BE2C (cell line): ENCODE measurements at regions not wholly inside any gene's neighbourhood (a gene's known extent, or its start where the extent isn't known, plus 50 kb on each side); places are given as distances from the start of the nearest gene placed in this dataset.

Experiments
- DNase-seq: peaks from one replicate; pipeline ENCODE4 v3.0.0-alpha.2; 2020
- H3K27me3 ChIP-seq: fragments of 250-450 bp; sonication (Bioruptor Pico); 2 replicates; pipeline ENCODE4 v1.5.1; 2020; ENCODE audit warnings: mild to moderate bottlenecking
- H3K36me3 ChIP-seq: fragments of 250-450 bp; sonication (Bioruptor Pico); 2 replicates; pipeline ENCODE4 v1.5.1; 2020; ENCODE audit warnings: mild to moderate bottlenecking
- H3K4me1 ChIP-seq: fragments of 250-450 bp; sonication (Bioruptor Pico); 2 replicates; pipeline ENCODE4 v1.5.1; 2020
- H3K4me3 ChIP-seq: 2 replicates; pipeline ENCODE4 v1.5.1; 2011; ENCODE audit warnings: low read depth, low read length
- H3K9me3 ChIP-seq: fragments of 250-450 bp; sonication (Bioruptor Pico); 2 replicates; pipeline ENCODE4 v1.5.1; 2020
- TF ChIP-seq, protein P1 (sequence below): IDR thresholded peaks from 2 replicates; pipeline ENCODE4 v1.5.1; 2012; ENCODE audit warnings: mild to moderate bottlenecking, low read depth, low read length

DNA sequence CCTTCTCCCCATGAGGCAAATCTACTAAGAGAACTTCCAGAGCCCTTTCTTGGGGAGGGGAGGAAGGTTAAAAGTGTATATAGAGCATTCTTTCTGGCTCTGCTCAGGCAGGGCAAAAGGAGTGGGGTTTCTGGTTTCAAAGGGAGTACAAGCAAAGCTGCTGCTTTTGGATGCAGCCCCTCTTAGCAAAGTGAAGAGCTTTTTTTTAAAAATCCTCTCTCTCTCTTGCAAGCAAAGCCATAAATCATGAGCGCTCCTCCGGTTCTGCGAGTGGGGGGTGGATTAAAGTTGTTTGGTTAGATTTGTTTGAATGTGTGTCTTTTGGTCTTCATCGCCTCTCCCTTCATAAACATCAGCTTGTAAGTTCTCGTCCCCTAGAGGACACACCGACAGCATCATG, 546.6 kb upstream of the TBX3 start:
- Histone ChIP-seq H3K4me1 (peaks cover 20% of the 10 kb centered on the region), H3K27me3 (no peaks in the 10 kb centered on the region), H3K9me3 (no peaks in the 10 kb centered on the region), H3K4me3 (no peak overlapping the region), H3K36me3 (no peaks in the 10 kb centered on the region)
- DNase-seq: no peak
- TF ChIP-seq, protein P1, sequence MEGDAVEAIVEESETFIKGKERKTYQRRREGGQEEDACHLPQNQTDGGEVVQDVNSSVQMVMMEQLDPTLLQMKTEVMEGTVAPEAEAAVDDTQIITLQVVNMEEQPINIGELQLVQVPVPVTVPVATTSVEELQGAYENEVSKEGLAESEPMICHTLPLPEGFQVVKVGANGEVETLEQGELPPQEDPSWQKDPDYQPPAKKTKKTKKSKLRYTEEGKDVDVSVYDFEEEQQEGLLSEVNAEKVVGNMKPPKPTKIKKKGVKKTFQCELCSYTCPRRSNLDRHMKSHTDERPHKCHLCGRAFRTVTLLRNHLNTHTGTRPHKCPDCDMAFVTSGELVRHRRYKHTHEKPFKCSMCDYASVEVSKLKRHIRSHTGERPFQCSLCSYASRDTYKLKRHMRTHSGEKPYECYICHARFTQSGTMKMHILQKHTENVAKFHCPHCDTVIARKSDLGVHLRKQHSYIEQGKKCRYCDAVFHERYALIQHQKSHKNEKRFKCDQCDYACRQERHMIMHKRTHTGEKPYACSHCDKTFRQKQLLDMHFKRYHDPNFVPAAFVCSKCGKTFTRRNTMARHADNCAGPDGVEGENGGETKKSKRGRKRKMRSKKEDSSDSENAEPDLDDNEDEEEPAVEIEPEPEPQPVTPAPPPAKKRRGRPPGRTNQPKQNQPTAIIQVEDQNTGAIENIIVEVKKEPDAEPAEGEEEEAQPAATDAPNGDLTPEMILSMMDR: no peak

DNA sequence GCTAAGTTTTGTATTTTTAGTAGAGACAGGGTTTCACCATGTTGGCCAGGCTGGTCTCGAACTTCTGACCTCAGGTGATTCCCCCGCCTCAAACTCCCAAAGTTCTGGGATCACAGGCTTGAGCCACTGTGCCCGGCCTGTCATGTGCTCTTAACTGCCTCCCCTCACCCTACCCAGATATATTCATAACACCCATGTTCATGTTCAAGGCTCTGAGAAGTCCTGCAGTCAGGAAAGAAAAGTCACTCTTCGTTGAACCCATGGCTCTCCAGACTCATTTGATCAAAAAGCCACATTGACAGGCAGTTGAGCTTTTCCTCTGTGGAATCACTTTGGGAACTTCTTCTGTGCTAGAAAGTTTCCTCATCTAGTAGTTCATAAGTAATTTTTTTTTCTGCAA, 545.5 kb upstream of the TBX3 start:
- TF ChIP-seq, protein P1: no peak
- Histone ChIP-seq H3K36me3 (no peaks in the 10 kb centered on the region), H3K4me1 (peaks cover 9% of the 10 kb centered on the region), H3K4me3 (no peak overlapping the region), H3K27me3 (no peaks in the 10 kb centered on the region), H3K9me3 (no peaks in the 10 kb centered on the region)
- no peak for DNase-seq

DNA sequence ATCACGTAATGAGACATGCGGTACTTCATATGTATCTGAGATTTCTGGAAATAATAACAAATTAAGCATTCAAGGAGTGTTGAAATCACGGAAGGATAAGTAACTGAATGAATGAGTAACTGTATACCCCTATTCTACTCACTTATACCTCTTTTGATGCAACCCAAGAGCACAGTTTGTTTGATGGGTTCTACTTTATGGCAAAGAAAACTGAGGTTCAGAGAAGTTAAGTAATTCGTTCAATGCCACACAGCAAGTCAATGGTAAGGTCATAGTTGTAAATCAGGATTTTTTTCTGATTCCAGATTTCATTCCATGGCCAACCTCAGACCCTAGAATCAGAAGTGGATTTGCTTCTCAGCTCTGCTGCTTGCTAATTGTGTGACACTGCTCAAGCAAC, 544.5 kb upstream of the TBX3 start:
- TF ChIP-seq, protein P1: no peak
- Histone ChIP-seq H3K4me1 (peaks cover 6% of the 10 kb centered on the region), H3K9me3 (no peaks in the 10 kb centered on the region), H3K27me3 (no peaks in the 10 kb centered on the region), H3K4me3 (no peak overlapping the region), H3K36me3 (no peaks in the 10 kb centered on the region)
- no peak for DNase-seq

DNA sequence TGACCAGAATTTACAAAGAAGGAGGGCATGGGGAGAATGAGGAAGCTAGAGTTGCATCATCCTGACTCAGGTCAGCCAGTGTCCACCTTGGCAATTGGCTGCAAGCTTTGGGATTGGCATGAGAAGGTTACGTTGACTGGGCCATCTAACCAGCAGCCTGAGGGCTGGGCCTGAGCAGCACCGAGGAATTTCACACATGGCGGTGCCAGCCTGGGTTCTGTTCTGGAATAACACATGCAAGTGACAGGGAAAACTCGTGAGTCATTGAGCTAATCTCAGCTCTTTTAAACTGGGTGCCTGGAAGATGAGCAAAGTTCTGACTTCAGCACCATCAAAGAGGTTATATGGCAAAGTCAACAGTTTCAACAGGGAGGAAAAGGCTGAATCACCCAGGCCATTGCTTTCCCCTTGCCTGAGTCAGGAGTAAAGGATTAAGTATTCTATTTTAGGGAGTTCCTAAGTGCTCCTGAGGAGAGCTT, 543.2 kb upstream of the TBX3 start:
- no peak overlapping the region for H3K4me3 ChIP-seq
- TF ChIP-seq, protein P1: no peak
- DNase-seq: no peak
- no peaks in the 10 kb centered on the region for H3K27me3 ChIP-seq
- no peaks in the 10 kb centered on the region for H3K4me1 ChIP-seq
- H3K36me3 ChIP-seq: no peaks in the 10 kb centered on the region
- no peaks in the 10 kb centered on the region for H3K9me3 ChIP-seq

DNA sequence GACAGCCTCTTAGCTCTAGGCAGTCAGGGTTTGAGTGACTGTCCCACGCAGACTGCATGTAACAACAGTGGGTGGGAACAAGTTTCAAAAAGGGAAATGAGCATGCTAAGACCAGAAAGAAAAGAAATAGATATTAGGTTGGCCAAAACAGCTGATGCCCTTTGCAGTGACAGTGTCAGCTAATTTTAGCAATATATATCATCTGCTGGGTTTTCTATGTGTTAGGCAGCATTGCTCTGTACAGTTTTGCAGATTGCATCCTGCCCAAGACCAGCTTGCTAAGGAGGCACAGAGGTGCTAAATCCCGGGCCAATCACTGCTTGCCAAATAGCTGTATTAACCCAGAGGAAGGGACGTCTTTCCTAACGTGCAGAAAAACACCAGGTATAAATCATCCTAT, 541.9 kb upstream of the TBX3 start:
- no peak for DNase-seq
- Histone ChIP-seq H3K36me3 (no peaks in the 10 kb centered on the region), H3K9me3 (no peaks in the 10 kb centered on the region), H3K4me3 (no peak overlapping the region), H3K27me3 (no peaks in the 10 kb centered on the region), H3K4me1 (peaks cover 2% of the 10 kb centered on the region; the same call in 1 of the 2 replicates)
- TF ChIP-seq, protein P1: no peak

DNA sequence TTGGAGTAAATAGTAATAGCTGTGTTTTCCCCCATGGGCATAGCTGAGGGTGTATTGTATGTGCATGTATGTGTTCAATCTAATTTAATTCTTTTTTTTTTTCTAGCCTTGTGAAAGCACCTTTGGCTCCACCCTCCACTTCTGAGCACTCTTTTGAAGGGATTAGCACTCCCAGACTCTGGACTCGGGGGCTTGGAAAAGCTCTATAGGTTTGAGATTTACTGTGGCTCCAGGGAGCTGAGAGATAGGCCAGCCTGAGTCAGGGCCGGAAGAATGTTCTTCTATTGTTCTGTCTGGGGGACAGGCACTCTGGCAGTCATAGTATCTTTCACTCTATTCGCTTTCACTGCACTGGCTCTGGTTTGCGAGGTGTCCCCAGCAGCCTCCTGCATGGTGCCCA, 540.0 kb upstream of the TBX3 start:
- H3K4me1 ChIP-seq: peaks cover 6% of the 10 kb centered on the region
- H3K36me3 ChIP-seq: no peaks in the 10 kb centered on the region
- no peaks in the 10 kb centered on the region for H3K9me3 ChIP-seq
- TF ChIP-seq, protein P1: no peak
- no peaks in the 10 kb centered on the region for H3K27me3 ChIP-seq
- no peak overlapping the region for H3K4me3 ChIP-seq
- DNase-seq: no peak
